OCI-LY3 (cell line): ENCODE measurements at regions not wholly inside any gene's neighbourhood (a gene's known extent, or its start where the extent isn't known, plus 50 kb on each side); places are given as distances from the start of the nearest gene placed in this dataset.

Experiments used
- H2AFZ ChIP-seq: fragments of 200-600, 300-600 bp; shearing (Covaris generic); 2 replicates; pipeline ENCODE4 v1.6.0; 2014; ENCODE audit warnings: antibody characterized with exemption, low read depth, low read length
- H3K27ac ChIP-seq: fragments of 200-600, 300-600 bp; sonication (generic); 2 replicates; pipeline ENCODE4 v1.5.1; 2014; ENCODE audit warnings: mild to moderate bottlenecking, low read length, moderate library complexity, mixed read lengths
- H3K27me3 ChIP-seq: fragments of 200-600, 300-600 bp; sonication (generic); 2 replicates; pipeline ENCODE4 v1.6.1; 2014; ENCODE audit warnings: low read depth, low read length, mixed read lengths
- H3K36me3 ChIP-seq: fragments of 200-600, 300-600 bp; sonication (generic); replicated peaks from 2 replicates; pipeline ENCODE3; 2014; ENCODE audit warnings: low read depth, low read length, mixed read lengths
- H3K4me1 ChIP-seq: fragments of 300-600, 200-600 bp; sonication (generic); 2 replicates; pipeline ENCODE4 v1.6.1; 2014; ENCODE audit warnings: low read length, mixed read lengths
- H3K4me2 ChIP-seq: fragments of 200-600, 300-600 bp; sonication (generic); 2 replicates; pipeline ENCODE4 v1.6.1; 2014; ENCODE audit warnings: low read length, mixed read lengths
- H3K4me3 ChIP-seq: fragments of 300-600, 200-600 bp; sonication (generic); 2 replicates; pipeline ENCODE4 v1.5.1; 2014; ENCODE audit warnings: antibody characterized with exemption, mild to moderate bottlenecking, low read length, moderate library complexity
- H3K79me2 ChIP-seq: fragments of 300-600, 200-600 bp; shearing (Covaris generic); 2 replicates; pipeline ENCODE4 v1.6.1; 2014; ENCODE audit warnings: mild to moderate bottlenecking, low read length, mixed read lengths
- H3K9ac ChIP-seq: fragments of 300-600, 200-600 bp; shearing (Covaris generic); 2 replicates; pipeline ENCODE4 v1.6.0; 2014; ENCODE audit warnings: mild to moderate bottlenecking, low read length, moderate library complexity
- H3K9me3 ChIP-seq: fragments of 200-600, 300-600 bp; shearing (Covaris generic); 2 replicates; pipeline ENCODE4 v1.6.1; 2014; ENCODE audit warnings: low read length, mixed read lengths; ENCODE audit not compliant: insufficient read depth
- H4K20me1 ChIP-seq: fragments of 200-600, 300-600 bp; sonication (generic); 2 replicates; pipeline ENCODE4 v1.6.1; 2016; ENCODE audit warnings: low read length, mixed read lengths; ENCODE audit not compliant: insufficient read depth
- CTCF ChIP-seq: fragments of 200-600, 300-600 bp; sonication (generic); IDR thresholded peaks from 2 replicates; pipeline ENCODE4 v1.5.1; 2014; ENCODE audit warnings: antibody characterized with exemption, low read length, low read depth
- EZH2phosphoT487 ChIP-seq: fragments of 200-600 bp; shearing (Covaris generic); IDR thresholded peaks from 2 replicates; pipeline ENCODE4 v1.6.1; 2018; ENCODE audit warnings: antibody characterized with exemption, mixed run types, low read depth

GRCh38 chr9:109604131-109604530, 106.0 kb upstream of the PTPN3 start:
- no peak overlapping the region for H3K9ac ChIP-seq
- H2AFZ ChIP-seq: no peak overlapping the region
- no peaks in the 10 kb centered on the region for H4K20me1 ChIP-seq
- no peak overlapping the region for H3K27ac ChIP-seq
- H3K79me2 ChIP-seq: no peaks in the 10 kb centered on the region
- no peak overlapping the region for H3K4me2 ChIP-seq
- H3K4me3 ChIP-seq: no peak overlapping the region
- no peaks in the 10 kb centered on the region for H3K36me3 ChIP-seq
- peaks cover 35% of the 10 kb centered on the region for H3K27me3 ChIP-seq
- no peaks in the 10 kb centered on the region for H3K4me1 ChIP-seq
- H3K9me3 ChIP-seq: no peaks in the 10 kb centered on the region
- TF ChIP-seq EZH2phosphoT487: no peak
- TF ChIP-seq CTCF: no peak

- no peaks in the 10 kb centered on the region for H3K36me3 ChIP-seq
- H3K4me1 ChIP-seq: no peaks in the 10 kb centered on the region
- H3K27ac ChIP-seq: no peak overlapping the region
- H3K79me2 ChIP-seq: no peaks in the 10 kb centered on the region
- no peaks in the 10 kb centered on the region for H4K20me1 ChIP-seq
- H3K9me3 ChIP-seq: no peaks in the 10 kb centered on the region
- H3K4me2 ChIP-seq: no peak overlapping the region
- no peak overlapping the region for H3K4me3 ChIP-seq
- peaks cover 34% of the 10 kb centered on the region for H3K27me3 ChIP-seq
- no peak for TF ChIP-seq CTCF
- TF ChIP-seq EZH2phosphoT487: no peak
- H2AFZ ChIP-seq: no peak overlapping the region
- H3K9ac ChIP-seq: no peak overlapping the region
Measured at GRCh38 chr9:109604781-109605180, 106.7 kb upstream of the PTPN3 start.

- Histone ChIP-seq H3K27me3 (peaks cover 26% of the 10 kb centered on the region), H3K27ac (no peak overlapping the region), H3K36me3 (no peaks in the 10 kb centered on the region), H4K20me1 (no peaks in the 10 kb centered on the region), H3K9ac (no peak overlapping the region), H3K4me2 (no peak overlapping the region), H2AFZ (no peak overlapping the region), H3K4me3 (no peak overlapping the region), H3K4me1 (no peaks in the 10 kb centered on the region), H3K9me3 (no peaks in the 10 kb centered on the region), H3K79me2 (no peaks in the 10 kb centered on the region)
- no peak for TF ChIP-seq EZH2phosphoT487
- no peak for TF ChIP-seq CTCF
Measured at GRCh38 chr9:109609060-109609459, 111.0 kb upstream of the PTPN3 start.

GRCh38 chr9:109616571-109617120, 118.5 kb upstream of the PTPN3 start:
- Histone ChIP-seq H3K4me2 (no peak overlapping the region), H4K20me1 (no peaks in the 10 kb centered on the region), H2AFZ (no peak overlapping the region), H3K9me3 (no peaks in the 10 kb centered on the region), H3K27me3 (peaks cover 41% of the 10 kb centered on the region), H3K27ac (no peak overlapping the region), H3K4me3 (no peak overlapping the region), H3K4me1 (no peaks in the 10 kb centered on the region), H3K36me3 (no peaks in the 10 kb centered on the region), H3K9ac (no peak overlapping the region), H3K79me2 (no peaks in the 10 kb centered on the region)
- no peak for TF ChIP-seq CTCF
- TF ChIP-seq EZH2phosphoT487: no peak
